GM18870 (cell line): ENCODE measurements at regions not wholly inside any gene's neighbourhood (a gene's known extent, or its start where the extent isn't known, plus 50 kb on each side); places are given as distances from the start of the nearest gene placed in this dataset.
"Not testable (repeated sequence)": the region's sequence is repeated elsewhere in the genome, so short reads cannot be mapped to it uniquely, and the experiment has no call there.

Experiments used
- ATAC-seq: cut with Tn5 transposase; IDR thresholded peaks from one replicate; pipeline ENCODE4 v1.9.1; 2021; ENCODE audit warnings: moderate library complexity; ENCODE audit not compliant: unreplicated experiment

DNA sequence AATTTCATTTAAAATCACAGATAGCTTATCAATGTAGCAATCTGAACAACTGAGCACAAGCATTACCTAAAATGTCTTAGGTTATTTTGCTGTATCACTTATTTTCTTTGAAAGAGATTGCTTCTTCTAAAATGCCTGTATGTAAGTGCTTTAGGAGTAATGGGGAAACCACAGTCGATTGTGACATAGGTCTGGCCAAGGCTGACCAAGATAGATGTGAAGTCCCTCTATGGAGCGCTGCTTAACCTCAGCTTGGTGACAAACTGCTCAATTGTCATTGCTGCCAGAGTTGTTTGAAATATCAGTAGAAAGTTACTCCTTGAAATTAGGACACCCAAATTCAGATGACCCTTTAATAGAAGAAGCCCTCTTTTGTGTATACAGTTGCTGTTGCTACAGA lies 401.9 kb upstream of the NDST4 start:
- peak; percentile 5 for ATAC-seq

GRCh38 chr4:115514675-115515074 lies 401.3 kb upstream of the NDST4 start:
- ATAC-seq: no peak

DNA sequence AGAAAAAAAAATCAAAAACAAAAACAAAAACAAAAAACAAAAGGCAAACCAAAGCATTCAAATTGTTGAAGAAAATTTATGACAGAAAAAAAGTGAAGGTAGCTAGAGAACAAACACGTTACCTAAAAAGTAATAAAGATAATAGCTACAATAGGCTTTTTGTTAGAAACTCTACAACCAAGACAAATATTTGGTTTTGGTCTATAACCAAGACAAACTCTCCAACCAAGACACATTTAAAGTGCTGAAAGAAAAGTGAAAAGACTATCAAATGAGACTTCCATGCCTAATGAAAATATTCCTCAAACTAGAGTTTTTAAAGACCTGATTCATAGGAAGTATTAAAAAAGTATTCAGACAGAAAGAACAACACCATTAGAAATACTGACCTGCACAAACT lies 391.9 kb upstream of the NDST4 start:
- no peak for ATAC-seq

DNA sequence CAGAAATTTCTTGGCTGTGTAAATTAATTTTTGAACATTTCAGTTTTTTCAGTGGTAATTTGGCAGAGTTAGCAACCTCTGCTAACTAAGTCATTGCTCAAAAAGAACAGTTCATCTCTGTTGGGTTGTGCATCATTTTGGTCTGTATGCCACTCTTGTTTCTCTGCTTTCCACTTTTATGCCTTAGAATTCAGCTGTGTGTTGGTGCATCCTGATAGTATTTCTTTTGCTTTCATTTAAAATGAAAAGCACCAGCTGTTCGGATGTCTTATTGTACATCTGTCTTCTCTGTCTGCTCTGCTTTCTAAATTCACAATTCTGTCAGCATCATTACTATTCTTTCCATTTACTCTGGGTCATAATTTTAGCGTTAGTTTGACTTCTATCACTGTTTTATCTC lies 388.2 kb upstream of the NDST4 start:
- ATAC-seq: no peak

- ATAC-seq: not testable (repeated sequence)
These were observed 380.4 kb upstream of the NDST4 start for GRCh38 chr4:115493770-115494169.

DNA sequence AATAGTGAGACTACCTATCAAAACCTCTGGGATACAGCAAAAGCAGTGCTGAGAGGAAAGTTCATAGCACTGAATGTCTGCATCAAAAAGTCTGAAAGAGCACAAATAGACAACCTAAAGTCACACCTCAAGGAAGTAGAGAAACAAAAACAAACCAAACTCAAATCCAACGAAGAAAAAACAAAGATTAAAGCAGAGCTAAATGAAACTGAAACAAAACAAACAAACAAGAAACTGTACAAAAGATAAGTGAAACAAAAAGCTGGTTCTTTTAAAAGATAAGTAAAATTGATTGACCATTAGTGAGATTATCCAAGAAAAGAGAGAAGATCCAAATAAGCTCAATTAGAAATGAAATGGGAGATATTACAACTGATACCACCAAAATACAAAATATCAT lies 378.3 kb upstream of the NDST4 start:
- peak; percentile 62 for ATAC-seq

DNA sequence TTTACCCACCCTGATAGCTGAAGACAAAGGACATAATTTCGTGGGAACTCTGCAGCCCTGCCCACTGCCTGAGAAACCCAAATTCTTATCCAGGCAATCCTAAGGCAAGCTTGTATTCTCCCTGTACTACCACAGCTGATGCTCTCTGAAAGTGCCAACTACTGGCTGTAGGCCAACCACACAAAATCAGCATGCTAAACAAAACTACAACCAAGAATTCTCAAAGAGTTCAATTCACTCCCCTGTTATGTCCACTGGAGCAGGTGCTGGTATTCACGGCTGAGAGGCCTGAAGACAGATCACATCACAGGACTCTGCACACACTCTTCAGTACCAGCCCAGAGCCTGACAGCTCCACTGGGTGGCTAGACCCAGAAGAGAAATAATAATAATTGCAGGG lies 375.9 kb upstream of the NDST4 start:
- no peak for ATAC-seq

GRCh38 chr4:115485402-115485801 lies 372.0 kb upstream of the NDST4 start:
- ATAC-seq: no peak

- no peak for ATAC-seq
These were observed 371.1 kb upstream of the NDST4 start for GRCh38 chr4:115484479-115484878.

- ATAC-seq: no peak
These were observed 357.3 kb upstream of the NDST4 start for GRCh38 chr4:115470763-115471162.

DNA sequence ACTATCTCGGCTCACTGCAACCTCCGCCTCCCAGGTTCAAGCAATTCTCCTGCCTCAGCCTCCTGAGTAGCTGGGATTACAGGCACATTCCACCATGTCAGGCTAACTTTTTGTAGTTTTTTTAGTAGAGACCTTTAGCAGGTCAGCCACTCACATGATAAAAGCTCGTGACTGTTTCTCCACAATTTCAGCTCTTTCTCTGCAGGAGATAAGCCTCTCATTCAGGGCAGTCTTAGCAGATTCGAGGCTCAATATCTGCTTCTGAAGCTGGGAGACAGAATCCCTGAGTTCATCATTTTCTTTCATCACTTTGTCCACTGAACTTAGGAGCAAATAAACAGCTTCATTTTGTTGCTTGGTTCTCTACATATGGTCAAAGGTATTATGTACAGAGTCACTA lies 345.9 kb upstream of the NDST4 start:
- ATAC-seq: not testable (repeated sequence)

DNA sequence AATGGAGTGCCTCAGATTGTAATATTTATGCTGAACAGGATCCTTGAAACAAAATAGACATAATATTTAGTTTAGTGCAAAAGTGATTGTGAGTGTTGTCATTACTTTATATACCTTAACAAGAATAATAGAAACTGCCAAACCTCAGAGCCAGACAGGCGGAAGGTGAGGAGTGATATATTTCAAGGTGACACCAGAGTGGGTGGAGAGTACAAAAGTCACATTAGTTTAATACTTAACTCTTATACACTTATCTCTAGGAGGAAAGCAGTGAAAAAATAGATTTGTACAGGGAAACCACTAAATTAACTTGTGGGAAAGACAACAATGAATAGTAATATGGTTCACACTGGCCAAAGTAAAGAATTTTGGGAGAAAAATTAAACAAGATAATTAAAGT lies 342.8 kb upstream of the NDST4 start:
- ATAC-seq: no peak

DNA sequence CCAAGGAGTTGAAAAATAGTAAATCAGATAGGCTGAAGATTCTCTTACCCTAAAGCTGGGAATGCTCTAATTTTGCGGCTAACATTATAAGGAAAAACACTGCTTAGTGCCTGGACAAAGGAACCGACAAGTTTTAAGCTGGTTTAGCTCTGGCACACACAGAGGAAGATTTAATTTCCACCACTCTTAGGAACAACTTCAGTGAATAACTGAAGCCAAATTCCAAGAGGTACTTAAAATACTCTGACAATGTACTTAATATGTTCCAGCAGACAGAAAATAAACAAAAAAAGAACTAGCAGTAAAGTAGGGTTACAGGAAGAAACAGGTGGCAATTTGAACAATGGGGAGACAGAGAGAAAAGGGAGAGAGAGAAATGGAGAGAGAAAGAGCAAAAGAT lies 340.8 kb upstream of the NDST4 start:
- no peak for ATAC-seq

DNA sequence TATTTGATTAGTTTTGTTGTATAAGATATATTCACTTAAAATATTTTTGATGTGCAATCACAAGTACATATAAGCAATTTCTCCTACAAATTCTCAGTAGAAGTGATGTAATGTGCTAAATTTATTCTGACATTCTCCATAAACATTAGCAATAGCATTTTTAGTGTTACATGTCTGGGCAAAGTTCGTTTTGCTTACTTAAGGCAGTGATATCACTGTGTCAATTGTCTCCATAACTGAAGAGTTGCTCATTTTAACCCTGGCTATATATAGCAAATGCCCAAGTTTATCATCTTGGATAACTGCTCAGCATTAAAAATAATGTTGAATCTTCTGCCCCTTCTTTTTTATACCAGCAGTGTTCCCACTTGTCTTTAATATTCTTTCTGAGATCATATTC lies 340.0 kb upstream of the NDST4 start:
- no peak for ATAC-seq

DNA sequence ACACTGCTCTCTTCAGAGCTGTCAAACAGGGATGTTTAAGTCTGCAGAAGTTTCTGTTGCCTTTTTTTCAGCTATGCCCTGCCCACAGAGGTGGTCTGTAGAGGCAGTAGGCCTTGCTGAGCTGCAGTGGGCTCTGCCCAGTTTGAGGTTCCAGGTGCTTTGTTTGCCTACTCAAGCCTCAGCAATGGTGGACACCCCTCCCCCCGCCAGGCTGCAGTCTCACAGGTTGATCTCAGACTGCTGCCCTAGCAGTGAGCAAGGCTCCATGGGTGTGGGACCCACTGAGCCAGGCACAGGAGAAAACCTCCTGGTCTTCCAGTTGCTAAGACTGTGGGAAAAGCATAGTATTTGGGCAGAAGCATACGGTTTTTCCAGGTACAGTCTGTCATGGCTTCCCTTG lies 338.8 kb upstream of the NDST4 start:
- not testable (repeated sequence) for ATAC-seq

DNA sequence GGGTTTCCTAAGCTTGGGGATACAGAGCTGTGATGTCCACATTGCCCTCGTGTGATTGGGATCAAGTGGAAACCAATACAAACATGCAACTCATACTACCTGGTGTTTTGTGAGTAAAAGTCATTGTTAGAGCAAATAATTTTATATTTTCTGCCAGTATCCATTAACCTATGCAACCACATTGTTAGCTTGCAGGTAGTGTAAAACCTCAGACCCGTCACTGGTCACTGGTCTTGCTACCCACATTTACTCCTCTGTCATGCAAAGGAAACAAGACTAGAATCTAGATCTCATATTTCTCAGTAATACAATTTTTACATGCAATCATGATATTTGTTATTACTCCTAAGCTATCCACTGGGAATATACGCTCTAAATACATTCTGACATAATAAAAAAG lies 324.3 kb upstream of the NDST4 start:
- no peak for ATAC-seq

DNA sequence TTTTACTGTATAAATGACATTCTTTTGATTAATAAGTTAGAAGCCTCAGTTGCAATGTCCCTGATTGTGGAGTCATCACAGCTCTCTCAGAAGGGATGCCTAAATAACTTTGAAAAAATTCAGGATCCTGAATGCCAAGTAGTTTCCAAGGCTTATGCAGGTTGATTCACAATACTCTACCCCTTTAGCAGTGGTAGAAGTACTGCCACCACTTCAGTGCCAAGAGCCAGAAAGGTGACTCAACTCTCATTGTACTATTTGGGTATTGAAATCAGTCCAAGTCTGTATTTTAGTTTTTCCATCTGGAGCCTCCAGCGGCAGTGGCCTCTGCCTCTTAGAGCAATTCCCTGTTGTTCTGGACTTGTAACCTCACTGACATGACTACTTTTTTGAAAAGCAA lies 320.1 kb upstream of the NDST4 start:
- ATAC-seq: no peak

DNA sequence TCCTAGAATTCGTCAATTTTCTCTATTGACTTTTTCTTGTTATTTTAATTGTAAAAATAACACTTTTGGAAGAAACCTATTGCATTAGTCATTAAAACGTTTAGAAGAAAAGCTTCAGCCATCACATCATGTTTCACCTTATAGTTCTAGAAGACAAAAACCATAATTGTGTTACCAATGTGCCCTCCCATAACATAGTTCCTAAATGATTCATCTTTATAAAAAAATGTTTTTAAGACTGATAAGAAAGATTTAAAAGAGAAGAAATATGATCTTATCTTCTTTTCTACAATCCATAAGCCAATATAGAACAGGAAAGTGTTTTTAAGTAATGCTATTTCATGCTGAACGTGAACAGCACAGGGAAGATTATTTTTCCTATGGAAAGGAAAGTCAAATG lies 316.6 kb upstream of the NDST4 start:
- ATAC-seq: no peak

DNA sequence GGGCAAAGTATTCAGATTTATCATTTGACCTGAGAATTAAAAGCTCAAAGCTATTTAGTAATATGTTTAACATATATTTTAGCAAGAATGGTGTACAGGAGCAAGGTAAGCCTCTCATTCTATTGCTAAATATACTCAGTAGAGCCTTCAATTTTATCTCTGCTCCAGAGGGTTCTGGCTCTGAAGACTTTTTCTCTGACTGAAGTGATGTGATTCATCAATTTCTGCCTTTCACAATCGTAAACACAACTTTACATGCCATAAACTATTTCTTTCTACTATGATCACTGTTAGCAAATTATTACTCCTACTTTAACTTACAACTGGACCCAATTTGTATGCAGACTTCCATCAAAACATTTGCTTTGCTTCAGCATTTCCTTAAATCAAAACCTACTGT lies 315.0 kb upstream of the NDST4 start:
- no peak for ATAC-seq

DNA sequence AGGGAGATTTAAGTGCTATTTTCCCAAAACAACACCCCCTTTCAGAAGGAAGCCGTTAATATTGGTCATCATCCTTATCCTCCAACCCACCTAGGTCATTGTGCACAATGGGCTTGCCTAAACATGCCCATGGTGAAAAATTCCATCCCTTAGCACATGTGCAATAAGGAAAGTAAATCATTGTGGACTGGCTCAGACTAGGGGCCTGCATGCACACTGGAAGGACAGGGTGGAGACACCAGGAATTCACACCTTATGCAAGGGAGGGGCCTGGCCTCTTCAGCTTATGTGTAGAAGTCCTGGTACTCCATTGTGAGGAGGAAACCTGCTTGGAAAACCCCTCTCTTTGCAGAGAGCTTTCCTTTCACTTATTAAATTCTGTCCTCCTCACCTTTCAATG lies 311.4 kb upstream of the NDST4 start:
- no peak for ATAC-seq

DNA sequence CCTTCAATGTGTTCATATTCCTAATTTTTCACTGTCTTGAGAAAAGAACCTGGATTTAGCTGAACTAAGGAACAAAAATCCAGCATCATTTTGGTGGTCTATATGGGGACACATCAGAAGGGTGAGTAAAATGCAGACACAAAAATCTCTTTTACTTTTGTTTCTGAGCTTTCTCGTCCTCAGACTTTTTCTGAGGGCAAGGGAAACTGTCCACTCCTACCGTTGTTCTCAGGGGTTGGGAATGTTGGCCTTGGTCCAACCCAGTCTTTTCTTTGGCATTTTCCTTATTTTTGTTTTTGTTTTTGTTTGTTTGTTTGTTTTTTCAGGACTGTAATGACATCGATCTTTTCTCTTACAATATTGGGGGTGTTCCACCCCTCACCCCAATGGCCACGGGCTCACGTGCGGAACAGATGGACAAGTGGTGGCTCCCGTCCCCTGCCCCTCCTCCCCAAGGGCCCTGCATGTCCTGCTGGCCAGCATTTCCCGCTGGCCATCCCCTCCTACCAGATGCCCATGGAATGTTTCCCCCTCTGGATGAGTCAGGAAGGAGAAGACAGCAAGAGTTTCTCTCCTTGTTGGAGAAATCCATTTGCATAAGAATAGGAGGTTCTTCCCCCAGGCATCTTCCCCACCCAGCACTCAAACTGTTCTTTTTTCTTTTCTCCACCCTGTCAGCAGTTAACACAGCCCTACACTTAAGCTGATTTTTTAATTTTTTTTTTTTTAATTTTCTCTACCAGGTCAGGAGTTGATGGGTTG lies 305.4 kb upstream of the NDST4 start:
- no peak for ATAC-seq

- no peak for ATAC-seq
These were observed 282.6 kb upstream of the NDST4 start for GRCh38 chr4:115396034-115396433.

DNA sequence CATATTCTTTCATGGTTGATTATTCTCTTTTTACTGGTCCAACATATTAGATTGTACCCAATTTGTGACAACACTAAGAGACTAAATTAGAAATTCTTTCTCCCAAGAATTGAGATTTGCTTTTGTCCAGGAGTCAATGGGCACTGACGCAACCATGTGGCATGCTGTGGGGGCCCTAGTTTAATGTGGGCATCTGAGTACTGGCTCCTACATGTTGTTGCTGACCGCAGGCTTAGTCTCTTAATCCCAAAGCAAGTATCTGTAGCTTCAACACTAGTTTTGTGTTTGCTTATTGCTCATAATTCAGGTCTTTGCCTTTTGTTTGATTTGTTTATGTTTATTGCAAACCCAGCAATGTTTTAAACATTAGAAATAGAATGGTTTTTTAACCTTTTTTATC lies 263.4 kb upstream of the NDST4 start:
- ATAC-seq: no peak
